ENCODE measurements at regions not wholly inside any gene's neighbourhood (a gene's known extent, or its start where the extent isn't known, plus 50 kb on each side); places are given as distances from the start of the nearest gene placed in this dataset.

- TF ChIP-seq, protein P1, sequence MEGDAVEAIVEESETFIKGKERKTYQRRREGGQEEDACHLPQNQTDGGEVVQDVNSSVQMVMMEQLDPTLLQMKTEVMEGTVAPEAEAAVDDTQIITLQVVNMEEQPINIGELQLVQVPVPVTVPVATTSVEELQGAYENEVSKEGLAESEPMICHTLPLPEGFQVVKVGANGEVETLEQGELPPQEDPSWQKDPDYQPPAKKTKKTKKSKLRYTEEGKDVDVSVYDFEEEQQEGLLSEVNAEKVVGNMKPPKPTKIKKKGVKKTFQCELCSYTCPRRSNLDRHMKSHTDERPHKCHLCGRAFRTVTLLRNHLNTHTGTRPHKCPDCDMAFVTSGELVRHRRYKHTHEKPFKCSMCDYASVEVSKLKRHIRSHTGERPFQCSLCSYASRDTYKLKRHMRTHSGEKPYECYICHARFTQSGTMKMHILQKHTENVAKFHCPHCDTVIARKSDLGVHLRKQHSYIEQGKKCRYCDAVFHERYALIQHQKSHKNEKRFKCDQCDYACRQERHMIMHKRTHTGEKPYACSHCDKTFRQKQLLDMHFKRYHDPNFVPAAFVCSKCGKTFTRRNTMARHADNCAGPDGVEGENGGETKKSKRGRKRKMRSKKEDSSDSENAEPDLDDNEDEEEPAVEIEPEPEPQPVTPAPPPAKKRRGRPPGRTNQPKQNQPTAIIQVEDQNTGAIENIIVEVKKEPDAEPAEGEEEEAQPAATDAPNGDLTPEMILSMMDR (IDR thresholded peaks at IDR 0.05) = no peak
- H3K27ac ChIP-seq = no peak overlapping the region
- H3K4me3 ChIP-seq = no peak overlapping the region
- DNase-seq (ENCODE audit: low spot score) = no peak
These were observed 933.8 kb downstream of the REEP3 start for GRCh38 chr10:64454962-64455361.

- H3K27ac ChIP-seq = no peak overlapping the region
- no peak for DNase-seq (ENCODE audit: low spot score)
- TF ChIP-seq, protein P1 (IDR thresholded peaks at IDR 0.05) = no peak
- H3K4me3 ChIP-seq = no peak overlapping the region
These were observed 937.1 kb downstream of the REEP3 start for GRCh38 chr10:64458306-64458705.

DNA sequence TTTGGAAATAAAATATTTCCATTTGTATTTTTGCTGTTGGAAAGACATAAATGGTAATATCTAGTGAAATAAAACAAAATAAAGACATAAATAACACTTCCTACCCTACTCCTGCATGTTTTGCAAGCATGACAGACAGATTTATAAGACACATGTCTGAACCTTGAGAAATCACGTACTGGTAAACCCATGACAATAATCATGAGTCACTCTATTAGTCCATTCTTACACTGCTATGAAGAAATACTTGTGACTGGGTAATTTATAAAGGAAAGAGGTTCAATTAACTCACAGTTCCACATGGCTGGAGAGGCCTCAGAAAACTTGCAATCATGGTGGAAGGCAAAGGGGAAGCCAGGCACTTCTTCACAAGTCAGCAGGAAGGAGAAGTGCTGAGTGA, 942.2 kb downstream of the REEP3 start:
- TF ChIP-seq, protein P1 (IDR thresholded peaks at IDR 0.05) = no peak
- no peak overlapping the region for H3K27ac ChIP-seq

DNA sequence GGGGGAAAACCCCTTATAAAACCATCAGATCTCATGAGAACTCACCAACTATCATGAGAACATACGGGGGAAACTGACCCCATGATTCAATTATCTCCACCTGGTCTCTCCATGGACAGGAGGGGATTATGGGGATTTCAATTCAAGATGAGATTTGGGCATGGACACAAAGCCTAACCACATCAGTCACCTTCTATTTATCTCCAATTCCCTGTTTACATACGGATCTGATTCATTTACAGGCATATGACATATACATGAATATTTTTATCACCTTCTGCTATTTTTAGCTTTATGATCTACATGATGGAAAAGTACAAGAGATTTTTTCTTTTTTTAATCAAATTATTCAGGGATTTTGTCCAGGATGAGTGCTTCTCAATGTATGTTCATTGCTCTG, 944.5 kb downstream of the REEP3 start:
- DNase-seq (ENCODE audit: low spot score) = no peak
- H3K27ac ChIP-seq = no peak overlapping the region
- TF ChIP-seq, protein P1 (IDR thresholded peaks at IDR 0.05) = no peak

More for the DNA sequence above, 942.2 kb downstream of the REEP3 start:
- H3K4me3 ChIP-seq = no peak overlapping the region
- DNase-seq (ENCODE audit: low spot score) = no peak

DNA sequence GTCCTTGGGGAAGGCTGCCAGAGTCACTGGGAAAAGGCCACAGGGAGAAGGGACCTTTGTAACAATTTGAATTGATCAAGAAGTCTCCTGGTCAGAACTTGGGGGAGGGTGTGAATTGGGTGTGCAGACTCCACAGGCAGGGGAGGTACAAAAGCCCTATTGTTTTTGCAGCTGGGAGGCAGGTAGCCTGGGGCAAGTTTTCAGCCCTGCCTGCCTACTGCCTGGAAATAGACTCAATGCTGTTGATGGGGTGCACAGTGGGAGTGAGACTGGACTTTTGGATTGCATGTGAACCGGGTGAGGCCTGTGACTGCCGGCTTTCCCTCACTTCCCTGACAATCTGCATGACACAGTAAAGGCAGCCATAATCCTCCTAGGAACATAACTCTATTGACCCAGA, 947.0 kb downstream of the REEP3 start:
- TF ChIP-seq, protein P1 (IDR thresholded peaks at IDR 0.05) = no peak
- Histone ChIP-seq H3K4me3 (no peak overlapping the region), H3K27ac (no peak overlapping the region)
- no peak for DNase-seq (ENCODE audit: low spot score)

More for the DNA sequence above, 944.5 kb downstream of the REEP3 start:
- no peak overlapping the region for H3K4me3 ChIP-seq

- no peak overlapping the region for H3K4me3 ChIP-seq
- no peak for DNase-seq (ENCODE audit: low spot score)
- TF ChIP-seq, protein P1 (IDR thresholded peaks at IDR 0.05) = no peak
- H3K27ac ChIP-seq = no peak overlapping the region
These were observed 955.3 kb downstream of the REEP3 start for GRCh38 chr10:64476506-64476905.

DNA sequence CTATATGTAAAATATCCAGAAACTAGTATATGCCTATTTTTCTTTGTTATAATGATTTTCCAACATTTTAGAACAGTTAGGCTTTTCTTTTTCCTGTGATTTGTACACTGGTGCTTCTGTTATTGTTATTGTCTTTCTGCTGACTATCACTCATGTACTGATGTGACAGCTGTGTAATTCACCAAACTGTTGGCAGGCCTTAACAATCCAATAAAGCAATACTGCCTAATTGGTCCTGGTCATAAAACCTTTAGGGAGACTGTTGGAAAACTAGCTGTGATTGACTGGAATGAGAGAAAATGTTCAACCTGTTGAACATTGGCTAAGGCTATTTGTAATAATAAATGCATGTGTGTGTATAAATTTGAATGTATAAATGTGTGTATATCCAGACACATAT, 956.6 kb downstream of the REEP3 start:
- no peak for DNase-seq (ENCODE audit: low spot score)
- TF ChIP-seq, protein P1 (IDR thresholded peaks at IDR 0.05) = no peak
- no peak overlapping the region for H3K27ac ChIP-seq
- H3K4me3 ChIP-seq = no peak overlapping the region

Data from coronary artery (tissue), 2 donors.